Neural cell (in vitro differentiated cells): ENCODE measurements at regions not wholly inside any gene's neighbourhood (a gene's known extent, or its start where the extent isn't known, plus 50 kb on each side); places are given as distances from the start of the nearest gene placed in this dataset.

Source experiments
- CTCF ChIP-seq: fragments of 450-650 bp; IDR thresholded peaks from 2 replicates; pipeline ENCODE4 v1.5.1; 2014; ENCODE audit warnings: antibody characterized with exemption, mild to moderate bottlenecking, moderate library complexity; ENCODE audit not compliant: poor library complexity, severe bottlenecking
- EP300 ChIP-seq: fragments of 450-650 bp; conservative IDR thresholded peaks from 2 replicates; pipeline ENCODE4 v1.6.1; 2014; ENCODE audit warnings: antibody characterized with exemption, mild to moderate bottlenecking, moderate library complexity; ENCODE audit not compliant: poor library complexity, severe bottlenecking
- MXI1 ChIP-seq: fragments of 450-650 bp; conservative IDR thresholded peaks from 2 replicates; pipeline ENCODE4 v1.6.1; 2014; ENCODE audit warnings: antibody characterized with exemption, mild to moderate bottlenecking; ENCODE audit not compliant: poor library complexity, severe bottlenecking
- POLR2AphosphoS5 ChIP-seq: IDR thresholded peaks from 2 replicates; pipeline ENCODE4 v1.6.1; 2012
- RAD21 ChIP-seq: fragments of 450-650 bp; conservative IDR thresholded peaks from 2 replicates; pipeline ENCODE4 v1.6.1; 2014; ENCODE audit warnings: antibody characterized with exemption, mild to moderate bottlenecking, moderate library complexity
- REST ChIP-seq: IDR thresholded peaks from 2 replicates; pipeline ENCODE4 v1.6.1; 2012; ENCODE audit warnings: borderline replicate concordance
- SMC3 ChIP-seq: fragments of 450-650 bp; conservative IDR thresholded peaks from 2 replicates; pipeline ENCODE4 v1.6.1; 2014; ENCODE audit warnings: antibody characterized with exemption, mild to moderate bottlenecking, moderate library complexity; ENCODE audit not compliant: poor library complexity
- TAF1 ChIP-seq: IDR thresholded peaks from 2 replicates; pipeline ENCODE4 v1.6.1; 2012; ENCODE audit warnings: low read depth

GRCh38 chr21:35225573-35225972 is 176.5 kb upstream of the RUNX1 start:
- TF ChIP-seq CTCF (no peak), POLR2AphosphoS5 (no peak), SMC3 (no peak), RAD21 (no peak), EP300 (no peak), REST (no peak), MXI1 (no peak), TAF1 (no peak)
